ENCODE measurements at regions not wholly inside any gene's neighbourhood (a gene's known extent, or its start where the extent isn't known, plus 50 kb on each side); places are given as distances from the start of the nearest gene placed in this dataset.
"Not testable (repeated sequence)": the region's sequence is repeated elsewhere in the genome, so short reads cannot be mapped to it uniquely, and the experiment has no call there.

DNA sequence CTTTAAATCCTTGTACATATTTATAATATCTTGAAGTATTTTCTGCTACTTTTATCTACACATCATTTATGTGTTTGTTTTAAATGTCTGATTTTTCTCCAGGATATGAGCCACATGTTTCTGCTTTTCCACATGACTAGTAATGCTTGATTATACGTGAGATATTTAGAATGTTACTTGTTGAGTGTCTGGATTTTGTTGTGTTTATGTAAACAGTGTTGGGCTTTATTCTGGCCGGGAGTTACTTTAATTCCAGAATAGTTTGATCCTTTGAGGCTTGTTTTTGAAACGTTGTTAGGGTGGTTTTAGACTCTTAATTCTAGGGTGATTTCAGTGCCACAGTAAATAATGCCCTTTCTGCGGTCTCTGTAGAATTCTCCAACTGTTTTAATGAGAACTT is 252.9 kb downstream of the BLID start:
- H3K4me3 ChIP-seq (ENCODE audit: control insufficient read depth in 2 of 3, extremely low read depth in 1 of 3, insufficient read depth in 2 of 3, low read depth in 1 of 3, low read length in 3 of 3): no peak overlapping the region
- H4K20me1 ChIP-seq (ENCODE audit: control insufficient read depth, extremely low read depth, insufficient read depth, low read length): no peaks in the 10 kb centered on the region
- no peak for DNase-seq (ENCODE audit: low read depth, low spot score)
- dilution Hi-C loops (cut with MboI; ENCODE audit: extremely low pct_ligation_motif_present, low sequenced_read_pairs): no loop called here
- no peak overlapping the region for H3K4me2 ChIP-seq (ENCODE audit: control insufficient read depth, extremely low read depth, insufficient read depth, low read depth, low read length)
- FAIRE-seq: no peak
- H3K4me1 ChIP-seq (ENCODE audit: control insufficient read depth, extremely low read depth, insufficient read depth, low read length): no peaks in the 10 kb centered on the region
- no peak overlapping the region for H2AFZ ChIP-seq (ENCODE audit: control insufficient read depth, low read length)
- H3K9me1 ChIP-seq (ENCODE audit: control insufficient read depth, extremely low read depth, insufficient read depth, low read length): no peaks in the 10 kb centered on the region
- H3K79me2 ChIP-seq (ENCODE audit: control insufficient read depth, insufficient read depth, low read length): no peaks in the 10 kb centered on the region
- no peaks in the 10 kb centered on the region for H3K27me3 ChIP-seq (ENCODE audit: control insufficient read depth, extremely low read depth, insufficient read depth, low read length)
- H3K27ac ChIP-seq (ENCODE audit: control insufficient read depth, insufficient read depth, low read length): no peak overlapping the region
- H3K9me3 ChIP-seq (ENCODE audit: control insufficient read depth, low read depth, low read length): no peaks in the 10 kb centered on the region
- no peak overlapping the region for H3K9ac ChIP-seq (ENCODE audit: control insufficient read depth, extremely low read depth, insufficient read depth, low read length)
- no peaks in the 10 kb centered on the region for H3K36me3 ChIP-seq (ENCODE audit: control insufficient read depth in 2 of 2, extremely low read depth in 1 of 2, insufficient read depth in 2 of 2, low read length in 2 of 2)
- TF ChIP-seq, protein P1, sequence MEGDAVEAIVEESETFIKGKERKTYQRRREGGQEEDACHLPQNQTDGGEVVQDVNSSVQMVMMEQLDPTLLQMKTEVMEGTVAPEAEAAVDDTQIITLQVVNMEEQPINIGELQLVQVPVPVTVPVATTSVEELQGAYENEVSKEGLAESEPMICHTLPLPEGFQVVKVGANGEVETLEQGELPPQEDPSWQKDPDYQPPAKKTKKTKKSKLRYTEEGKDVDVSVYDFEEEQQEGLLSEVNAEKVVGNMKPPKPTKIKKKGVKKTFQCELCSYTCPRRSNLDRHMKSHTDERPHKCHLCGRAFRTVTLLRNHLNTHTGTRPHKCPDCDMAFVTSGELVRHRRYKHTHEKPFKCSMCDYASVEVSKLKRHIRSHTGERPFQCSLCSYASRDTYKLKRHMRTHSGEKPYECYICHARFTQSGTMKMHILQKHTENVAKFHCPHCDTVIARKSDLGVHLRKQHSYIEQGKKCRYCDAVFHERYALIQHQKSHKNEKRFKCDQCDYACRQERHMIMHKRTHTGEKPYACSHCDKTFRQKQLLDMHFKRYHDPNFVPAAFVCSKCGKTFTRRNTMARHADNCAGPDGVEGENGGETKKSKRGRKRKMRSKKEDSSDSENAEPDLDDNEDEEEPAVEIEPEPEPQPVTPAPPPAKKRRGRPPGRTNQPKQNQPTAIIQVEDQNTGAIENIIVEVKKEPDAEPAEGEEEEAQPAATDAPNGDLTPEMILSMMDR (optimal IDR thresholded peaks at IDR 0.05 in 1 of 3, IDR thresholded peaks at IDR 0.05 in 1 of 3, conservative IDR thresholded peaks at IDR 0.05 in 1 of 3; ENCODE audit: extremely low read depth in 1 of 3, insufficient read depth in 2 of 3, low read length in 3 of 3): no peak
- no peak for TF ChIP-seq EZH2 (IDR thresholded peaks at IDR 0.05; ENCODE audit: low read length)

DNA sequence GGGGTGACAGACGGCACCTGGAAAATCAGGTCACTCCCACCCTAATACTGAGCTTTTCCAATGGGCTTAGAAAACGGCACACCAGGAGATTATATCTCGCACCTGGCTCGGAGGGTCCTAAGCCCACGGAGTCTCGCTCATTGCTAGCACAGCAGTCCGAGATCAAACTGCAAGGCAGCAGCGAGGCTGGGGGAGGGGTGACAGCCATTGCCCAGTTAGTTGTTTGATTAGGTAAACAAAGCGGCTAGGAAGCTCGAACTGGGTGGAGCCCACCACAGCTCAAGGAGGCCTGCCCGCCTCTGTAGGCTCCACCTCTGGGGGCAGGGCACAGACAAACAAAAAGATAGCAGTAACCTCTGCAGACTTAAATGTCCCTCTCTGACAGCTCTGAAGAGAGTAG is 260.9 kb downstream of the BLID start:
- not testable (repeated sequence) for H2AFZ ChIP-seq (ENCODE audit: control insufficient read depth, low read length); H3K27ac ChIP-seq (ENCODE audit: control insufficient read depth, insufficient read depth, low read length); H3K4me3 ChIP-seq (ENCODE audit: control insufficient read depth in 2 of 3, extremely low read depth in 1 of 3, insufficient read depth in 2 of 3, low read depth in 1 of 3, low read length in 3 of 3)

DNA sequence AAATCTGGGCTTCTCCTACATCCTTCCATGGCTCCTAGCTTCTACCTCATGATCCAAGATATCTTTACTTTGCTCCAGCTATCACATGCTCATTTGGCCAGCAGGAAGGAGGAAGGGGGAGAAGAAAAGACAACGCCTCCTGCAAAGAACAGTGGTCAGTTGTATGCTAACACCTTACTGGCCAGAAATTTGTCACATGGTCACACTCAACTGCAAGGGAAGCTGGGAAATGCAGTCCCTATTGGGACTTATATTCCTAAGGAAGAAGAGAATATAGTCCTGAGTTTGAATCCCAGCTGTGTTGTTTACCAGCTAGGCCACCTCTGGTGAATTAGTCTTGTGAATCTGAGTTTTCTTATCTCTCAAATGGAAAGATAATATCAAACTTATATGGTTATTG is 272.0 kb downstream of the BLID start:
- DNase-seq (ENCODE audit: low read depth, low spot score) (no peak), FAIRE-seq (no peak)
- Histone ChIP-seq H3K9me3 (ENCODE audit: control insufficient read depth, low read depth, low read length) (no peaks in the 10 kb centered on the region), H3K4me2 (ENCODE audit: control insufficient read depth, extremely low read depth, insufficient read depth, low read depth, low read length) (no peak overlapping the region), H4K20me1 (ENCODE audit: control insufficient read depth, extremely low read depth, insufficient read depth, low read length) (no peaks in the 10 kb centered on the region), H3K4me1 (ENCODE audit: control insufficient read depth, extremely low read depth, insufficient read depth, low read length) (no peaks in the 10 kb centered on the region), H3K79me2 (ENCODE audit: control insufficient read depth, insufficient read depth, low read length) (no peaks in the 10 kb centered on the region), H3K36me3 (ENCODE audit: control insufficient read depth in 2 of 2, extremely low read depth in 1 of 2, insufficient read depth in 2 of 2, low read length in 2 of 2) (no peaks in the 10 kb centered on the region), H3K9ac (ENCODE audit: control insufficient read depth, extremely low read depth, insufficient read depth, low read length) (no peak overlapping the region), H3K9me1 (ENCODE audit: control insufficient read depth, extremely low read depth, insufficient read depth, low read length) (no peaks in the 10 kb centered on the region), H3K27ac (ENCODE audit: control insufficient read depth, insufficient read depth, low read length) (no peak overlapping the region), H2AFZ (ENCODE audit: control insufficient read depth, low read length) (no peak overlapping the region), H3K27me3 (ENCODE audit: control insufficient read depth, extremely low read depth, insufficient read depth, low read length) (no peaks in the 10 kb centered on the region), H3K4me3 (ENCODE audit: control insufficient read depth in 2 of 3, extremely low read depth in 1 of 3, insufficient read depth in 2 of 3, low read depth in 1 of 3, low read length in 3 of 3) (no peak overlapping the region)
- TF ChIP-seq EZH2 (IDR thresholded peaks at IDR 0.05; ENCODE audit: low read length): no peak
- TF ChIP-seq, protein P1 (optimal IDR thresholded peaks at IDR 0.05 in 1 of 3, IDR thresholded peaks at IDR 0.05 in 1 of 3, conservative IDR thresholded peaks at IDR 0.05 in 1 of 3; ENCODE audit: extremely low read depth in 1 of 3, insufficient read depth in 2 of 3, low read length in 3 of 3): no peak
- dilution Hi-C loops (cut with MboI; ENCODE audit: extremely low pct_ligation_motif_present, low sequenced_read_pairs): no loop called here

More for the DNA sequence above, 260.9 kb downstream of the BLID start:
- H3K9ac ChIP-seq (ENCODE audit: control insufficient read depth, extremely low read depth, insufficient read depth, low read length); H3K9me1 ChIP-seq (ENCODE audit: control insufficient read depth, extremely low read depth, insufficient read depth, low read length); H3K27me3 ChIP-seq (ENCODE audit: control insufficient read depth, extremely low read depth, insufficient read depth, low read length); H4K20me1 ChIP-seq (ENCODE audit: control insufficient read depth, extremely low read depth, insufficient read depth, low read length); H3K4me1 ChIP-seq (ENCODE audit: control insufficient read depth, extremely low read depth, insufficient read depth, low read length); H3K9me3 ChIP-seq (ENCODE audit: control insufficient read depth, low read depth, low read length); H3K79me2 ChIP-seq (ENCODE audit: control insufficient read depth, insufficient read depth, low read length); FAIRE-seq; H3K4me2 ChIP-seq (ENCODE audit: control insufficient read depth, extremely low read depth, insufficient read depth, low read depth, low read length); dilution Hi-C loops (cut with MboI; ENCODE audit: extremely low pct_ligation_motif_present, low sequenced_read_pairs); DNase-seq (ENCODE audit: low read depth, low spot score); H3K36me3 ChIP-seq (ENCODE audit: control insufficient read depth in 2 of 2, extremely low read depth in 1 of 2, insufficient read depth in 2 of 2, low read length in 2 of 2): not testable (repeated sequence)

All from keratinocyte (primary cell).